HG02588 (cell line): ENCODE measurements at regions not wholly inside any gene's neighbourhood (a gene's known extent, or its start where the extent isn't known, plus 50 kb on each side); places are given as distances from the start of the nearest gene placed in this dataset.
"Not testable (repeated sequence)": the region's sequence is repeated elsewhere in the genome, so short reads cannot be mapped to it uniquely, and the experiment has no call there.

Source experiments
- ATAC-seq: cut with Tn5 transposase; IDR thresholded peaks from one replicate; pipeline ENCODE4 v1.9.1; 2021; ENCODE audit warnings: mild to moderate bottlenecking, moderate library complexity; ENCODE audit not compliant: unreplicated experiment

DNA sequence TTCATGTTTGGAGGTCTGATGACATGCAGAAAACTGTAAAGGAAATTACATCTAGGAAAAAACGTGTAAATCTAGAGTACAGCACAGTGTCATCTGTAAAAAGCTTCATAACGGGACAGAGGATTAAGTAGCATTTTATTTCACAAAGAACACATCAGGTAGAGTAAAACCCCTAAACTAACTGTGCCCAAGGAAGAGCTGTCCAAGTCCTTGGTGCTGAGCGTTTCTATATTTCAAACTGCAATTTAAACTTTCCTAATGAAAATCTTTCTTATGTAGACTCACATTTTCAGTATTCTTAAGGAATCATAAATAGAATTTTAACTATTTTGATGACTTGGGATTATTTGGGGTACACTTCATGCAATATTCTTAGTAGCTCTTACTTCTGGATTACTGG, 646.2 kb downstream of the IPMK start:
- ATAC-seq, result no peak

DNA sequence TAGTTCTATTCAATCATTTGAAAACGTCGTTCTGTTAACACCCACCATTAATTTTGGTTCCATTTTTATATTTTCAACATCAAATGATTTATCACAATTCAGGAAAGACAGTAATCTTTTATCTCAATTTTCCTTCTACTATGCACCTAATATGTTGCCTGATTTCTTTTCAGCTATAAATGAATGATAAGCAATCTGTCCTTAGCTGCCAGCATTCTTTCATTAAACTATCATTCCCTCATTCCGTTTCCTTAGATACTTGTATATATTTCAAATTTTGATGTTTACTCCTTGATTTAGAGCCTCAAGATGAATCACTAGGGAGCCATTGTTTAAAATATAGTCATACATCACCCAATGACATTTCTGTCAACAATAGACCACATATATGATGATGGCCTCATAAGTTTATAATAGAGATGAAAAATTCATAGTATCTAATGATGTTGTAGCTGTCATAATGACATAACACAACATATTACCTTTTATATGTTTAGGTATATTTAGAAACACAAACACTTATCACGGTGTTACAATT, 661.7 kb downstream of the IPMK start:
- ATAC-seq, result no peak

DNA sequence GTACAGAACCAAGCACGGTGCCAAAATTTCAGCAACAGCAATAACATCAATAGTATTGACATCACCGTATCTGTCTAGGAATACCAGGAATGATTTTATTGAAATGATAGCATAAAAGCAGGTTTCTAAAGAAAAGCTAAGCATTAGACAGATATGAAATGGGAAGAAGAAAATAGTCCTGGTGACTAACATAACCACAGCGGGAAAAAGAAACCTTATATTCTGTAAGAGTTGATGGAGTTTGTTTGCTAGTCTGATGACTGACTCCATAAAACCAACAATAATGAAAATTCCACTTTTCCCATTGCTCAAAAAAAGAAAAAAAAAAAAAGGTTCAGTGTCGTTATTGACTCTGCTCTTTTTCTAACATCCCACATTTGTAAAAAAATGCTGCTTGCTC, 668.3 kb downstream of the IPMK start:
- no peak for ATAC-seq

DNA sequence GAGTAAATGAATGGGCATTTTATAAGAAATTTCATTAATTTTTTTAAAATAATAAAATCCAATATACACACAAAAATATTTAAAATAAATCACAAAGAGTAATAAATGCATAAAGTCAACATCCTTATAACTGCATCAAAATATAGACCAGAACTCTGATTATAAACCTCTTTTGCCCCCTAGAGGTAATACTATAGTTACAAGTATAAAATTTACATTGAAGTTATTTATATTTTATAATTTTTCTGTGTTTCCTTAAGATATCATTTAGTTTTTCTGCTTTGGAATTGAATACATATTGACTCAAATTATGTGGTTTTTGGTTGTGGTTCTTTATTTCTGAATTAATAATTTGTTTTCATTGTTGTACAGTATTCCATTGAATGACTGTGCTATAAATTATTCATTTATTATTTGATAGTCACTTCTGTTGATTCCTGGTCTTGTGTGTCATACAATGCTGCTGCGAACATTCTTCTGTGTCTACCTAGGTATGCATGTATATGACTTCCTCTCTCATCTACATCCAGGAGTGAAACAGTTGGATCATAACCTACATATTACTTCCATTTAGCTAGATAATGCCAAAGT, 673.6 kb downstream of the IPMK start:
- no peak for ATAC-seq

DNA sequence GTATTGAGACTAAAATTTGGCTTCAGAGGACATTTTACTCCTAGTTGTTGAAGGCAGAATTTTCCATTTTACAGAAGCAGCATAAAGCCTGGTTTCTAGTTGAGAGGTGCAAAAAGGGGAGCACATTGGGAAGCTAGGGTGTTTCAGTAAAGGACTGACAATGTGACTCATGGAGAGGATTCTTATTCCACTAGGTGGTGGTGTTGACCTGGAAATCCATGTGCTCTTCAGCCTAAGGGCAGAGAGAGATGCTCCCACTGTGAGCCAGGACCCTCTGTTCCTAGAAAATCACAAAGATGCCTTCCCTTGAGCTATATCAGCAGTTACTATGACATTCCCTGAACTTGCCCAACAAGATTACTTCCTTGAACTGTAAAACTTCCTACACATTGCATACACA, 687.8 kb downstream of the IPMK start:
- peak; percentile 47 for ATAC-seq

DNA sequence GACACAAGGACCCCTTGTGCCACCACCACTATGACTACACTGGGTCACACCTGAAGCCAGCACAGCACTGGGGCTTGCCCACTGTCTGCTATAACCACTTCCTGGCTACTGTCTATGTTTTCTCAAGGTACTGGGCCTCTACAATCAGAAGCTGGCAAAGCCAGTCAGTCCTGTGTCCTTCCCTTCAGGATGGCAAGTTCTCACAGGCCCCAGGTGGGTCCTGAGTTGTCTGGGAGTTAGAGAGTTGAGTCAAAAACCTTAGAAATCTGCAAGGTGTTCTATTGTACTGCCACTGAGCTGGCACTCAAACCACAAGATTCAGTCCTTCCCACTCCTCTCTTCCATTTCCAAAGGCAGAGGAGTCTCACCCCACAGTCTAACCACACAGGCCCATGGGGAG, 705.5 kb downstream of the IPMK start:
- no peak for ATAC-seq

DNA sequence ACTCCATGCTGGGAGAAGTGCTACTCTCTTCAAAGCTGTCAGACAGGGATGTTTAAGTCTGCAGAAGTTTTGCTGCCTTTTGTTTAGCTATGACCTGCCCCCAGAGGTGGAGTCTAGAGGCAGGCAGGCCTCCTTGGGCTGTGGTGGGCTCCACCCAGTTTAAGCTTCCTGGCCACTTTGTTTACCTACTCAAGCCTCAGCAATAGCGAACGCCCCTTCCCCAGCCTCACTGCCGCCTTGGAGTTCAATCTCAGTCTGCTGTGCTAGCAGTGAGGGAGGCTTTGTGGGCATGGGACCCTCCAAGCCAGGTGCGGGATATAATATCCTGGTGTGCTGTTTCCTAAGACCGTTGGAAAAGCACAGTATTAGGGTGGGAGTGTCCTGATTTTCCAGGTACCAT, 715.9 kb downstream of the IPMK start:
- not testable (repeated sequence) for ATAC-seq

DNA sequence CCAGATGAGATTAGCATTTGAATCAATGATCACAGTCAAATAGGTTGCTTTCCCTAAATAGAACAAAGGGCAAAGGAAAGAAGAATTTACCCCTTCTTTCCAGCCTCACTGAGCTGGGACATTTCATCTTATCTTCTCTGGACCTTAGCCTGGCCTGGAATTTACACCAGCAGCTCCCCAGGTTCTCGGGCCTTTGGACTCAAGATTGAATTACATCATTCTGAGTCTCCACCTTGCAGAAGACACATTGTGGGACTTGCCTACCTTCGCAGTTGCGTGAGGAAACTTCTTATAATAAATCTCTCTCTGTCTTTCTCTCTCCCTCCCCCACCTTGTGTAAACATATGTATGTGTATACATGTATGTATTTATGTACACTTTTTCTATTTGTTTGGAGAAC, 732.4 kb downstream of the IPMK start:
- ATAC-seq, result no peak

DNA sequence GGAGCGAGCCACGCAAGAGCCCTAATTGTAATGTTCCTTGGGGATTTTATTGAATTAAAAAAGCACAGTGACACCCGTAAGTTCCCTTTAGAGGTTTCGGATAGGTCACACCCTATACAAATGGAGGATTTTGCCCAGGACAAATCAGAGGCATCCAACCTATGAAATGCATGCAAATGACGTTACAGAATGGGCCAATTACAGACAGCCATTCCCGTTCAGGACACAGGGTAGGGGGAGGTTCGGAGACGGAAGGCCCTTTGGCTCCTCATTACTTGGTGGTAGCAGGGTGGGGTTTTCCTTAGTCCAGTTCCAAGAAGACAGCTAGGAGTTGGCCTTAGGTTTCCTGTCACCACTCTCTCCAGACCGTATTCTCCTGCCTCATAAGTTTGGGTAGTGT, 754.1 kb downstream of the IPMK start:
- ATAC-seq, result no peak

DNA sequence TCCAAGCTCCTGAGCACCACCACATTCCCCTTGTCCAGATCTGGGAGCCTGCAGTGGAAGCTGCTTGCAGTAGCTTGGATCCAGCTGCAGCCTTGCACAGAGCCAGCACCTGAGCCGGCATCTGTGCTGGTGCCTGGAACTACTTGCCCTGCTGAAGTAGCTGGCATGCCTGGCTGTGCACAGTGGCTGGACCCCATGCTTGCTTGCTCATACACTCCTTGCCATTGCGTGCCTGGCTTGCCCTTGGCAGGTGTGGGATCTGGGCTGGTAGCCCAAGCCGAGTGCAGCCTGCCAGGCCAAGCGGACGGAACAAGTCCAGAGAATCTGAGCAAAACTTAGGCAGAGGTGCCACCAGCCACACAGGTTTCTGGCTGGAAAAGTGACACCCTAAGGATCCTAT, 759.9 kb downstream of the IPMK start:
- ATAC-seq, result no peak

DNA sequence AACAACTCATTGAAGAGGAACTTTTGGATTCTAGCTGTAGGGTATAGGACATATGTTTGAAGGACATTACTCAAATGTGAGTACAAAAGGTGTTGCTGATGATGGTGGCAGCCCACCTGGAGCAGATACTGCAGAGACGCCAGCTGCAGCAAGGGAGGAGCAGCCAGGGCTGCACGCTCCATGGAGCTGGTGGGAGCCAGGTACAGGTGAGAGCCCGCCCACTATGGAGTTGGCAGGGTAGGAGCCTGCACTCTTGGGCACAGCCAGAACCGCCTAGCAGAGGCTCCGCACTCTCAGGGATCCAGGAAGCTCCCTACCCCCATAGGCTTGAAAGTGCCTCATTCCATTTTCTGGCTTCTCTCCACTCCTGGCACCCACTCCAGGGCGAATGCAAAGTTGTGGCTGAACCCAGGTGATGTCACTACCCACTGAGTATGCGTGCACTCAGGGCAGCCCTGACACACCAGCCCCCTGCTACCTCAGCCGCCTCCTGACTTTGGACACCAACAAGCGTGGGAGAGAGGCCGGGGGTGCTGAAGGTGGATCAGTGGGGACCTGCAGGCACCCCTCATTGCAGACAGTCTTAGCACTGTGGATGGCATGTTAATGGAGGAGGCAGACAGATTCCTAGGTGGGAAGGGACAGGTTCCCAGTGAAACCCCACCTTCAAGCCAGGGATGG, 761.1 kb downstream of the IPMK start:
- ATAC-seq, result no peak

DNA sequence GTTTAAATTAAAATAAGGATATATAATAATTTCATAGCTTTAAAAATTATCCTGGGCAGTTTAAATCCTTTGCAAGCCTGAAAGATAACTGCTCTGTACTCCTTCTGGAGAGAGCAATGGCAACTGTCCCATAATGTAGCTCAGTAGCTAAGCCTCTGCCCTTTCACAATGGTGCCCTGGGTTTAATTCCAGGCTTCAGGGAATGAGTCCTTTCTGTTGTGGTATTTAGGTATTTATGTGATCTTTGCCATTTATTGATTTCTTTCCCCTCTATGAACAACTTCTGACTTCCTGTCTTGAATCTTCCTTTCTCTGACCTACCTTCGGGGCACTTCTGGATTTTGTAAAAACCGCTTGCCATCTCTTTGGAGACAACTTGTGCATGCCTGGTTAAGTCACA, 773.2 kb downstream of the IPMK start:
- no peak for ATAC-seq

DNA sequence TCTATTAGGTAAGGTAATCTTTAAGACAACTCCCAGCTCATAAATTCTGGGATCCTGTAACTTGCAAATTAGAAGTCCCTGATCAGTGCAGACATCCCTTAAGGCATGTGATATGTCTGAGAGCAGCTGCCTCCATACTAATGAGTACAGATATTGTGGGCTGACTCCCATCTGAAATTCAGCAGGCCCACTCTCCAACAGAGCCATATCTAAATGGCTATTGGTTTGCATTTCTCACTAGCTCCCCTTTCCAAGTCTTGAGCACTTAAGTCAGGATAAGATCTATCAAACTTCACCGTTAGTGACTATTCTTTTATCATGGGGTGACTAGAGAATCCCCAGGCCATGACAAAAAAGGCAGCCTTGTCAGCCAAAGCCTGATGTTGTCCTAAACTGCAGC, 785.4 kb downstream of the IPMK start:
- ATAC-seq, result no peak

DNA sequence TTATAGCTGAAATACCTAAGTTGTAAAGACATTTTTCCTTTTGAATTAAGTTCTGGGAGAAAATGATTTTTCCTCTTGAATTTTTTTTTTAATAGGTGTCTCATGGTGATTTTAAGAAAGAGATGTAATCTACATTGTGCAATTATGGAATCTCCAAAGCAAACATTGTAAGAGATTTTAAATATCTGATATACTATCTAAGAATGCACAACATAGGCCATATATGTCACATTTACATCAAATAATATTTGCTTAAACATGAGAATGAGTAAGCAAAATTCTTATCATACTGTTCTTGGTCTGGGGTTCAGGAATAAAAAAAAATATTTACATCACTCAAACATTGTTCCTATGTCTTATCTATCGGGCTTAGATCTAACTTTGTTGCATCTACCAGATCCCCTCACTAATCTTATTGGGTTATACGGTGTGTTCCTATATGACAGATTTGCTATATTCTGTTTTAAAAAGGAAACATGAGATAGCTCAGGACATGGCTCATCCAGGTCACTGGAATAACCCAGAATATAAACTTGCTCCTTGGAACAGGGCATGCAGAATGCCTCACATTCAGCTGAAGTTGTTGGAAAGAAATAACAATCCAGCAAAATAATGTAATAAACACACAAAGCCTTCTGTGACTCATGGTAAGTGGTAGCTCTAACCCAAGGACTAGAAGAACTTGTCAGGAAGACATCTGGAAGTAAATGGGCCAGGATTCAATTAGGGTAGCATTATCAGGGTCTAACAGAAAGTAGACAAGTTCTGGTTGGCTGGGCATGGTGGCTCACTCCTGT, 794.7 kb downstream of the IPMK start:
- ATAC-seq, result no peak

DNA sequence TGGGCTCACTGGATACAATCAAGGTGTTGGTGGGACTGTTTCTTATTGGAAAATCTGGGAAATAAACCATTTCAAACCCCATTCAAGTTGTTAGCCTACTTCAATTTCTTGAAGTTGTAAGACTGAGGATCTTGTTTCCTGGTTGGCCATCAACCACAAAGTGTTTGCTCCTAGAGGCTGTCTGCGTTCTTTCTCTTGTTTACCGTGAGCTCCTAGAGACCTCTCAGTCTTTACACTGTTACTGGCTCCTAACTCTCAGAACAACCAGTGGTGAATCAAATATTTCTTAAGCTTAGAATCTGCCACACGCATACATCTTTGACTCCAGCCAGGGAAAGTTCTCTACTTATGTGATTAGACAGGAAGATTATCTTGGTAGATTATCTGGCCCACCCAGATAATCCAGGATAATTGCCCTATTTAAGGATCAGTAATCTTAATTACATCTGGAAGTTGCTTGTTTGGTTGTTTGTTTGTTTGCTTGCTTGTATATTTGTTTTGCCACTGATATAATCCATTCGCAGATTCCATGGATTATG, 798.7 kb downstream of the IPMK start:
- no peak for ATAC-seq

DNA sequence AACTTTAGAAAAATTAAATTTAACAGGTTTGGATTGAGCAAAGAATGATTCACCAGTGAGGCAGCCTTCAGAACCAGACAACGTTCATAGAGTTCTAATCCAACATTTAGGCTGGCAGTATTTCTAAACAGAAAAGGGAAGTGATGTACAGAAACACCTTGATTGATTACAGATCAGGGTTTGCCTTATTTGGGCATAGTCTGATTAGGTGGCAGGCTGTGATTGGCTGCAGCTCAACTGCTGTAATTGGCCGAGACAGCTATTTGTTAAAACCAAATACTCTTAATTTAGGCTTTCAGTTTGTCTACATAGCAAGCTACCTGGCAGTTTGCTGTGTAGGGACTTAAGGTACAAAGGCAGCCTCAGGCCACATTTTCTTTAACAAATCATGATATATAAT, 802.5 kb downstream of the IPMK start:
- ATAC-seq, result no peak

DNA sequence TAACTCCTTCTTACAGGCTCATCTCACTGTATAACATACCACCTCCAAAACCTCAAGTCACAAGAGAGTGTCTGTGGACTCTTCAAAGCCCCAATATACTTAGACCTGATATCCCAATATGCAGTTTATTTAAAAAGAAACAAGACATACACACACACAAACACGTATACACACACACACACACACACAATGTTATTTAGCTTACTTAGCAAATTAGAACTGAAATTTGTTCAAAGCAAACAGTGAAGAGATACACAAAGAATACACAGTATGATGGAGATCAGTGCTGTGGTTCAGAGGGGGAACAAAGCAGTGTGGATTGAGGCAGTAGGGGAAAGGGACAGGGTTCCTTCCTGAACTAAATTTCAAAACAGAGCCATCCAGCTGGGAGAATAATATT, 807.2 kb downstream of the IPMK start:
- ATAC-seq, result no peak

DNA sequence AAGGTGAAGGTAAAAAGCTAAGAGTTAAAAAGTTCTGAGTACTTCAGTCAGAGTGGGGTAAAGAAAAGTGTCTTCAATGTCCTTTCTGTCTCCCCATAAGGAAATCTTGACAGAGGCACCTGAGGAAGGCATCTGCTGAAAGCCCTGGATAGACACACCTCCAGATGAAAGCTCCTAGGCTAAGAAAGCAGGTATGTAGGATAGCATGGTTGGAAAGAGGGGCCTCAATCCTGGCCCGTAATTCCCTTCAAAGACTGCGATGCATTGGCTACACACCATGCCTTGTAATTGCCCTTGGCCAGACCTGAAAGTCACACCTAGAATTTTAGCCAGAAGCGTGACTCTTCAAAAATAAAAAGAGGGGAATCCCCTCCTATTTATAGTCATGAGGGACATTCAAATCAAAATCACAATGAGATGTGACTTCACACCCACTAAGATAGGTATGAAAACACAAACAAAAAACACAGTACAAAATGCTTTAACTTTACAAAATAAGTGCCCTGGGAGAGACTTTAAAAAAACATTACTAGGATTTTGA, 809.7 kb downstream of the IPMK start:
- no peak for ATAC-seq

DNA sequence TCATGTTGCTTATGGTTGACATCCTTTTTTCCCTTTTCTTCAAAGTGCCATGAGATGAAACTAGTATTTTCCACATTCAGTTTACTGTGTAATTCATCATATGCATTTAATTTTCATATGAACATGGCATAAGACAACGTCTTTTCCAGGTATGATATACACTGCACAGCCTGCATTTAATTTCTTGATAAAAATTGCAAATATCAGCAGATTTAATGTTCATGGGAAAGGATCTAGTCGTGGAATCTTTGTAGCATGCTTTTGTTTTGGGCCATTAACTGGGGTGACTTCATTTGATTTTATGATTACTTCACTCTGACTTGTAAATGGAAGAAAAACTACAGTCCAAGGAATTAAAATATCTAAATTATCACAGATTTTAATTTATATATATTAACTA, 837.3 kb downstream of the IPMK start:
- no peak for ATAC-seq

DNA sequence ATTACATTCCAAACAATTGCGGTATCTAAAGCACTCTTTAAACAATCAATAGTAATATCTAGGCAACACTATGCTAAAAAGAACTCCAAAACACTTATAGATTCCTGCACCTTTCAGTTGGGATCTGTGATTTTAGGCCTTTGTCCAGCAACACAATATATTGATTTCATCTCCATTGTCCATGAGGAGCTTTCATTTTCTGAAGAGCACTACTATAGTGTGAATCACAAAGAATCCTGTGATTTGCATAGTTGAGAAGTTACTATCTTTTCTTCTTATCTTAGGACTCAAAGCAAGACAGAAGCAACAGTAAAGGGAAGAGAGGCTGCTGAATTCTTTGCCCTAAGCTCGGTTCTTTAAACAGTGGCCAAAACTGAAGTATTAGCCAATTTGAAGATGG, 846.8 kb downstream of the IPMK start:
- ATAC-seq, result no peak

DNA sequence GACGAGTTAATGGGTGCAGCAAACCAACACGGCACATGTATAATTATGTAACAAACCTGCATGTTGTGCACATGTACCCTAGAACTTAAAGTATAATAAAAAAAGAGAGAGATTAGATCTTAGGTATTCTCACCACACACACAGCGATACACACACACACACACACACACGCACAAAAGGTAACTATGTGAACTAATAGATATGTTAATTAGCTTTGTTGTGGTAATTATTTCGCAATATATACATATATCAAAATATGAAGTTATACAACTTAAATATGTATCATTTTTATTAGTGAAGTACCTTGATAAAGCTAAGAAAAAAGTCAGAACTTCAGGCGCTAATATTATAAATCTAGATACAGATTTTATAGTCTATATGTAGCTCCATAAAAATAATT, 849.2 kb downstream of the IPMK start:
- ATAC-seq, result no peak

DNA sequence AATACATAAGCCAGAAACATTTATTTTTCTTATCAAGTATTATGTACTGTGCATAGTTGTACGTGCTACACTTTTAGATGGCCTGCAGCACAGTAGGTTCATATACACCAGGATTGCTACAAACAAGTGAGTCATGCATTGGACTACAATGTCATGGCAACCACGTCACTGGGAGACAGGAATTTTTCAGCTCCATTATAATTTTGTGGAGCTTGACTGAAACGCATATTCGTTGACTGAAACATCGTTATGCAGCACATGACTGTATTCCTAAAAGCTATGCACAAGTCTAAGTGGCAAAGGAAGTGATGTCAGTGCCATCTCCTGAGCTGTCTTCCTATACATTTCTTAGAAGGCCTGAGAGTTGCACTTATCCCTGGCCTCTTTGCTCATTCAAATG, 871.8 kb downstream of the IPMK start:
- ATAC-seq, result no peak
